Breast epithelium (tissue), 3 donors: ENCODE measurements at regions not wholly inside any gene's neighbourhood (a gene's known extent, or its start where the extent isn't known, plus 50 kb on each side); places are given as distances from the start of the nearest gene placed in this dataset.

ENCODE experiments used
- CTCF ChIP-seq, 3 donors: fragments of 450-650 bp; IDR thresholded peaks; one replicate each; pipeline ENCODE4 v1.5.1; 2016 to 2017; ENCODE audit warnings: antibody characterized with exemption in 3 of 3, mild to moderate bottlenecking in 3 of 3, moderate library complexity in 3 of 3
- POLR2A ChIP-seq: fragments of 450-650 bp; IDR thresholded peaks from one replicate; pipeline ENCODE4 v1.6.1; 2016; ENCODE audit warnings: antibody characterized with exemption, mild to moderate bottlenecking, moderate library complexity
- POLR2AphosphoS5 ChIP-seq, 3 donors: sonication (generic); formaldehyde crosslinking; IDR thresholded peaks; one replicate each; pipeline ENCODE4 v1.6.1; 2017; ENCODE audit warnings: antibody characterized with exemption in 3 of 3

- TF ChIP-seq POLR2A = no peak
- TF ChIP-seq CTCF (IDR thresholded peaks at IDR 0.05) = no peak
- no peak for TF ChIP-seq POLR2AphosphoS5 (IDR thresholded peaks at IDR 0.05)
Observed at GRCh38 chr10:92757711-92758104, 68.0 kb downstream of the HHEX start.
